Esophagus squamous epithelium (tissue), 5 donors: ENCODE measurements at regions not wholly inside any gene's neighbourhood (a gene's known extent, or its start where the extent isn't known, plus 50 kb on each side); places are given as distances from the start of the nearest gene placed in this dataset.

Source experiments
- DNase-seq: peaks from one replicate; lab custom pipeline; 2025; lab: John Stamatoyannopoulos, UW
- H3K27ac ChIP-seq, 4 donors: fragments of 200-600 bp; sonication (generic); one replicate each; pipeline ENCODE4 v1.5.1; 2016 to 2019; ENCODE audit warnings: mild to moderate bottlenecking in 1 of 4
- H3K27me3 ChIP-seq, 4 donors: fragments of 200-600 bp; sonication (generic); 1 replicate in 3 of 4; 2 replicates in 1 of 4; pipeline versions ENCODE4 v1.5.1 to v1.6.0; 2017 to 2021; ENCODE audit warnings: antibody characterized with exemption in 1 of 4
- H3K36me3 ChIP-seq, 3 donors: fragments of 200-600 bp; sonication (generic); one replicate each; pipeline ENCODE4 v1.5.1; 2016 to 2019
- H3K4me1 ChIP-seq, 3 donors: fragments of 200-600 bp; sonication (generic); one replicate each; pipeline ENCODE4 v1.5.1; 2017 to 2019
- H3K4me3 ChIP-seq, 4 donors: fragments of 200-600 bp; sonication (generic); 1 replicate in 3 of 4; 2 replicates in 1 of 4; pipeline ENCODE4 v1.5.1; 2016 to 2019; ENCODE audit warnings: mild to moderate bottlenecking in 2 of 4, moderate library complexity in 1 of 4
- H3K9me3 ChIP-seq, 3 donors: fragments of 200-600 bp; sonication (generic); one replicate each; pipeline ENCODE4 v1.5.1; 2016 to 2019
- CTCF ChIP-seq, 6 experiments: fragments of 450-650 bp in 4 of 6; fragments of 200-600 bp in 2 of 6; sonication (generic) in 2 of 6; IDR thresholded peaks; one replicate each; pipeline ENCODE4 v1.5.1; 2016 to 2019; ENCODE audit warnings: antibody characterized with exemption in 6 of 6, mild to moderate bottlenecking in 4 of 6, moderate library complexity in 4 of 6
- POLR2A ChIP-seq, 4 donors: fragments of 450-650 bp; IDR thresholded peaks; one replicate each; pipeline ENCODE4 v1.6.1; 2017; ENCODE audit warnings: antibody characterized with exemption in 4 of 4, mild to moderate bottlenecking in 4 of 4, moderate library complexity in 3 of 4
- WGBS, 2 donors: methylation state at CpG; one replicate each; pipeline ENCODE4 v1.1.5; 2018; 5-methylcytosine and 5-hydroxymethylcytosine counted together
- intact Hi-C: fragments of 100-400 bp; cut with DNase I; formaldehyde crosslinking; loops from one replicate; pipeline ENCODE4 v1.15.0; 2022
- donor health status: DM: yes; HTN: yes; CAD: no.

GRCh38 chr5:9707732-9708462 lies 77.7 kb upstream of the TAS2R1 start:
- H3K27ac ChIP-seq = no peak overlapping the region
- intact Hi-C loops = no loop called here
- TF ChIP-seq POLR2A (IDR thresholded peaks at IDR 0.05) = no peak
- 73 to 78% methylated on average over 11 to 12 of the region's 12 CpGs for WGBS, 2 donors
- no peaks in the 10 kb centered on the region for H3K9me3 ChIP-seq
- H3K36me3 ChIP-seq = no peaks in the 10 kb centered on the region
- H3K27me3 ChIP-seq = no peaks in the 10 kb centered on the region
- no peak for DNase-seq
- no peak overlapping the region for H3K4me3 ChIP-seq
- H3K4me1 ChIP-seq = no peaks in the 10 kb centered on the region

GRCh38 chr5:9699681-9700080 lies 69.5 kb upstream of the TAS2R1 start:
- Histone ChIP-seq H3K27me3 (no peaks in the 10 kb centered on the region), H3K27ac (no peak overlapping the region), H3K9me3 (no peaks in the 10 kb centered on the region), H3K36me3 (no peaks in the 10 kb centered on the region), H3K4me1 (no peaks in the 10 kb centered on the region), H3K4me3 (no peak overlapping the region)
- no peak for TF ChIP-seq CTCF (IDR thresholded peaks at IDR 0.05)
- TF ChIP-seq POLR2A (IDR thresholded peaks at IDR 0.05) = no peak
- 61 to 68% methylated on average over 3 of the region's 3 CpGs for WGBS, 2 donors
- intact Hi-C loops = no loop called here
- DNase-seq = no peak

GRCh38 chr5:9698841-9699240 lies 68.7 kb upstream of the TAS2R1 start:
- no peak for TF ChIP-seq POLR2A (IDR thresholded peaks at IDR 0.05)
- no peak for TF ChIP-seq CTCF (IDR thresholded peaks at IDR 0.05)
- Histone ChIP-seq H3K36me3 (no peaks in the 10 kb centered on the region), H3K27me3 (no peaks in the 10 kb centered on the region), H3K4me3 (no peak overlapping the region), H3K27ac (no peak overlapping the region), H3K4me1 (no peaks in the 10 kb centered on the region), H3K9me3 (no peaks in the 10 kb centered on the region)
- WGBS, 2 donors = 63 to 91% methylated on average over 2 of the region's 2 CpGs
- DNase-seq = no peak
- intact Hi-C loops = no loop called here

- H3K27me3 ChIP-seq = no peaks in the 10 kb centered on the region
- TF ChIP-seq CTCF (IDR thresholded peaks at IDR 0.05) (no peak), POLR2A (IDR thresholded peaks at IDR 0.05) (no peak)
- no peak overlapping the region for H3K27ac ChIP-seq
- H3K9me3 ChIP-seq = no peaks in the 10 kb centered on the region
- H3K36me3 ChIP-seq = no peaks in the 10 kb centered on the region
- no peak for DNase-seq
- 68 to 74% methylated on average over 9 of the region's 9 CpGs for WGBS, 2 donors
- intact Hi-C loops = no loop called here
- no peak overlapping the region for H3K4me3 ChIP-seq
- H3K4me1 ChIP-seq = no peaks in the 10 kb centered on the region
Observed at GRCh38 chr5:9698125-9698826, 68.1 kb upstream of the TAS2R1 start.

DNA sequence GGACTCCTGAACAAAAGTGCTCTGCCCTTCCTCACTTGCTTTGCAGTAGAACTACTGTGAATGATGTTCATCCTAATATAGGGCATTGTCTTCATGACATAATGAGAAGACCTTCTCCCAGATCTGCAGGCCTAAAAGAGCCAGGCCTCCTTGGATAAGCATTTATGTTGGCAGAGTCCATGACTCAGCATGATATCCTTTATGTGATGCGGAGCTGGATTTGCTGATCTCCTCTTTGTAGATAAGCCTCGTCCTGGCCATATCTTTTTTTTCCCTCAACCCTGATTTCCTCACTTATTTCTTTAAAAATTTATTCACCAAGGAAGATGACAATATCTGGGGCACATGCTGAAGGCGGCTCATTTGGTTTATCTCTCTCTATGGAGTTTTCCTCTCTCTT lies 62.4 kb upstream of the TAS2R1 start:
- no peak for TF ChIP-seq CTCF (IDR thresholded peaks at IDR 0.05)
- TF ChIP-seq POLR2A (IDR thresholded peaks at IDR 0.05) = no peak
- WGBS, 2 donors = 68 to 86% methylated on average over 3 of the region's 3 CpGs
- Histone ChIP-seq H3K27ac (no peak overlapping the region), H3K4me1 (no peaks in the 10 kb centered on the region), H3K27me3 (no peaks in the 10 kb centered on the region), H3K36me3 (no peaks in the 10 kb centered on the region), H3K4me3 (no peak overlapping the region), H3K9me3 (no peaks in the 10 kb centered on the region)
- intact Hi-C loops = no loop called here
- DNase-seq = no peak
